Lung (tissue), 11 donors: ENCODE measurements at regions not wholly inside any gene's neighbourhood (a gene's known extent, or its start where the extent isn't known, plus 50 kb on each side); places are given as distances from the start of the nearest gene placed in this dataset.

Source experiments
- ATAC-seq: fragments of 200-7000 bp; cut with Tn5 transposase; one replicate; pipeline ENCODE4 v1.9.1; 2020; ENCODE audit warnings: moderate number of reproducible peaks; ENCODE audit not compliant: insufficient read depth, low FRiP score
- DNase-seq, 3 donors: peaks; one replicate each; pipeline ENCODE4 v3.0.0-alpha.2; 2013 to 2017
- H3K27ac ChIP-seq, 2 donors: one replicate each; pipeline ENCODE4 v1.5.1; 2013; ENCODE audit warnings: mild to moderate bottlenecking in 2 of 2, moderate library complexity in 2 of 2, control low read depth in 1 of 2, inconsistent platforms in 1 of 2, low read depth in 1 of 2, low read length in 1 of 2
- H3K27me3 ChIP-seq, 3 donors: one replicate each; pipeline ENCODE4 v1.5.1; 2013; ENCODE audit warnings: low read length in 2 of 3; ENCODE audit not compliant: control insufficient read depth in 3 of 3, insufficient read depth in 3 of 3
- H3K36me3 ChIP-seq, 4 donors: one replicate each; pipeline ENCODE4 v1.5.1; 2013; ENCODE audit warnings: low read length in 4 of 4, mild to moderate bottlenecking in 1 of 4, moderate library complexity in 1 of 4; ENCODE audit not compliant: control insufficient read depth in 4 of 4, insufficient read depth in 4 of 4
- H3K4me1 ChIP-seq, 5 donors: one replicate each; pipeline ENCODE4 v1.5.1; 2013; ENCODE audit warnings: low read length in 5 of 5, mild to moderate bottlenecking in 2 of 5, moderate library complexity in 1 of 5; ENCODE audit not compliant: control insufficient read depth in 5 of 5, insufficient read depth in 5 of 5
- H3K4me3 ChIP-seq: one replicate; pipeline ENCODE4 v1.5.1; 2013; ENCODE audit warnings: mild to moderate bottlenecking, control low read depth, moderate library complexity
- H3K9ac ChIP-seq, 2 donors: one replicate each; pipeline ENCODE4 v1.5.1; 2013; ENCODE audit warnings: low read length in 2 of 2, control low read depth in 1 of 2; ENCODE audit not compliant: insufficient read depth in 1 of 2
- H3K9me3 ChIP-seq, 4 donors: one replicate each; pipeline ENCODE4 v1.5.1; 2013; ENCODE audit warnings: low read length in 3 of 4, mild to moderate bottlenecking in 1 of 4, moderate library complexity in 1 of 4; ENCODE audit not compliant: control insufficient read depth in 4 of 4, insufficient read depth in 3 of 4
- CTCF ChIP-seq: IDR thresholded peaks from 2 replicates; pipeline ENCODE4 v1.5.1; 2012; ENCODE audit warnings: mild to moderate bottlenecking; ENCODE audit errors: control extremely low read depth, extremely low read depth
- WGBS, 2 donors: extraction: QIAGEN DNeasy Blood & Tissue Kit; methylation state at CpG; one replicate each; pipeline ENCODE4 v1.1.7; 2013; 5-methylcytosine and 5-hydroxymethylcytosine counted together
- donor health status: control.
- donor health status: control.
- donor health status: Bipolar disorder and iron deficiency.
- donor health status: healthy.
- donor health status: DM: yes; HTN: yes; CAD: no.

GRCh38 chr7:20035279-20035875 is 181.8 kb downstream of the MACC1 start:
- H3K36me3 ChIP-seq = no peaks in the 10 kb centered on the region
- WGBS, 2 donors = 88 to 97% methylated on average over 5 of the region's 5 CpGs
- no peaks in the 10 kb centered on the region for H3K9me3 ChIP-seq
- DNase-seq (no peak), ATAC-seq (no peak)
- no peak for TF ChIP-seq CTCF
- no peaks in the 10 kb centered on the region for H3K27me3 ChIP-seq
- no peak overlapping the region for H3K9ac ChIP-seq
- no peaks in the 10 kb centered on the region for H3K4me1 ChIP-seq
- no peak overlapping the region for H3K4me3 ChIP-seq
- H3K27ac ChIP-seq = no peak overlapping the region

- no peaks in the 10 kb centered on the region for H3K27me3 ChIP-seq
Observed at GRCh38 chr7:20033621-20034400, 183.4 kb downstream of the MACC1 start.

GRCh38 chr7:20032741-20033140 is 184.4 kb downstream of the MACC1 start:
- Histone ChIP-seq H3K9me3 (no peaks in the 10 kb centered on the region), H3K9ac (no peak overlapping the region), H3K27ac (no peak overlapping the region), H3K4me3 (no peak overlapping the region), H3K36me3 (no peaks in the 10 kb centered on the region), H3K4me1 (no peaks in the 10 kb centered on the region), H3K27me3 (no peaks in the 10 kb centered on the region)
- 86 to 91% methylated on average over 1 of the region's 1 CpG for WGBS, 2 donors
- no peak for TF ChIP-seq CTCF
- ATAC-seq (no peak), DNase-seq (no peak)

More at GRCh38 chr7:20033621-20034400, 183.4 kb downstream of the MACC1 start:
- Histone ChIP-seq H3K4me1 (no peaks in the 10 kb centered on the region), H3K36me3 (no peaks in the 10 kb centered on the region), H3K27ac (no peak overlapping the region), H3K9ac (no peak overlapping the region), H3K9me3 (no peaks in the 10 kb centered on the region), H3K4me3 (no peak overlapping the region)
- DNase-seq (no peak), ATAC-seq (no peak)
- no peak for TF ChIP-seq CTCF
- WGBS, 2 donors = 70 to 73% methylated on average over 4 of the region's 4 CpGs
